SK-N-SH treated with all-trans-retinoic acid at 6 μM for 48 hours (cell line): ENCODE measurements at regions not wholly inside any gene's neighbourhood (a gene's known extent, or its start where the extent isn't known, plus 50 kb on each side); places are given as distances from the start of the nearest gene placed in this dataset.

Source experiments
- ATAC-seq: fragments of 200-7000 bp; cut with Tn5 transposase; 3 replicates; pipeline ENCODE4 v1.9.1; 2020; ENCODE audit warnings: mild to moderate bottlenecking, moderate library complexity
- ARNTL ChIP-seq: fragments of 450-650 bp; formaldehyde crosslinking; IDR thresholded peaks from 2 replicates; pipeline ENCODE4 v1.5.0; 2020; ENCODE audit warnings: low read depth, mild to moderate bottlenecking, moderate library complexity, borderline replicate concordance
- BACH2 ChIP-seq: fragments of 250-450 bp; sonication (Bioruptor Pico); IDR thresholded peaks from 2 replicates; pipeline ENCODE4 v1.9.0; 2021; ENCODE audit warnings: mild to moderate bottlenecking, borderline replicate concordance
- CSDC2 ChIP-seq: fragments of 250-450 bp; sonication (Bioruptor Pico); IDR thresholded peaks from 2 replicates; pipeline ENCODE4 v1.5.0; 2020; ENCODE audit warnings: mild to moderate bottlenecking, moderate library complexity
- ESRRG ChIP-seq: fragments of 250-450 bp; sonication (Bioruptor Pico); IDR thresholded peaks from 2 replicates; pipeline ENCODE4 v1.6.1; 2021; ENCODE audit warnings: mild to moderate bottlenecking
- GLIS3 ChIP-seq: fragments of 250-450 bp; sonication (Bioruptor Pico); IDR thresholded peaks from 2 replicates; pipeline ENCODE4 v1.5.0; 2020; ENCODE audit warnings: mild to moderate bottlenecking, moderate library complexity
- ISL1 ChIP-seq: fragments of 250-450 bp; sonication (Bioruptor Pico); IDR thresholded peaks from 2 replicates; pipeline ENCODE4 v2.1.2; 2022; ENCODE audit warnings: mild to moderate bottlenecking, moderate library complexity
- OSR1 ChIP-seq: fragments of 250-450 bp; sonication (Bioruptor Pico); IDR thresholded peaks from 2 replicates; pipeline ENCODE4 v1.8.0; 2022; ENCODE audit warnings: moderate library complexity, mild to moderate bottlenecking, inconsistent platforms
- PPARA ChIP-seq: fragments of 250-450 bp; sonication (Bioruptor Pico); IDR thresholded peaks from 2 replicates; pipeline ENCODE4 v1.5.0; 2020; ENCODE audit warnings: mild to moderate bottlenecking, borderline replicate concordance
- RARB ChIP-seq: fragments of 250-450 bp; sonication (Bioruptor Pico); IDR thresholded peaks from 2 replicates; pipeline ENCODE4 v1.8.0; 2021; ENCODE audit warnings: mild to moderate bottlenecking, moderate library complexity
- SNAI2 ChIP-seq: fragments of 250-450 bp; sonication (Bioruptor Pico); IDR thresholded peaks from 2 replicates; pipeline ENCODE4 v1.5.0; 2020; ENCODE audit warnings: mild to moderate bottlenecking, moderate library complexity
- TOX ChIP-seq: fragments of 250-450 bp; sonication (Bioruptor Pico); IDR thresholded peaks from 2 replicates; pipeline ENCODE4 v1.8.0; 2021; ENCODE audit warnings: mild to moderate bottlenecking, moderate library complexity, borderline replicate concordance
- ZC3H10 ChIP-seq: fragments of 250-450 bp; sonication (Bioruptor Pico); IDR thresholded peaks from 2 replicates; pipeline ENCODE4 v1.5.1; 2021; ENCODE audit warnings: mild to moderate bottlenecking, moderate library complexity
- ZFP3 ChIP-seq: fragments of 250-450 bp; sonication (Bioruptor Pico); IDR thresholded peaks from 2 replicates; pipeline ENCODE4 v1.5.0; 2020; ENCODE audit warnings: mild to moderate bottlenecking, moderate library complexity
- ZFP30 ChIP-seq: fragments of 450-650 bp; formaldehyde crosslinking; IDR thresholded peaks from 2 replicates; pipeline ENCODE4 v1.5.0; 2022; ENCODE audit warnings: mild to moderate bottlenecking, moderate library complexity
- ZNF565 ChIP-seq: fragments of 450-650 bp; formaldehyde crosslinking; conservative IDR thresholded peaks from 2 replicates; pipeline ENCODE4 v1.5.0; 2020; ENCODE audit warnings: low read depth, mild to moderate bottlenecking, moderate library complexity
- ZNF8 ChIP-seq: fragments of 450-650 bp; formaldehyde crosslinking; IDR thresholded peaks from 2 replicates; pipeline ENCODE4 v1.5.0; 2020; ENCODE audit warnings: mild to moderate bottlenecking, moderate library complexity
- TF ChIP-seq, protein P1 (sequence below): fragments of 250-450 bp; sonication (Bioruptor Pico); IDR thresholded peaks from 2 replicates; pipeline ENCODE4 v1.8.0; 2021; ENCODE audit warnings: low read depth, mild to moderate bottlenecking, moderate library complexity, borderline replicate concordance
- TF ChIP-seq, protein P2 (sequence below): fragments of 250-450 bp; sonication (Bioruptor Pico); IDR thresholded peaks from 2 replicates; pipeline ENCODE4 v1.5.0; 2020; ENCODE audit warnings: mild to moderate bottlenecking, moderate library complexity
- TF ChIP-seq, protein P3 (sequence below): fragments of 250-450 bp; sonication (Bioruptor Pico); IDR thresholded peaks from 2 replicates; pipeline ENCODE4 v1.8.0; 2020; ENCODE audit warnings: mild to moderate bottlenecking, moderate library complexity, borderline replicate concordance
- TF ChIP-seq, protein P4 (sequence below): fragments of 250-450 bp; sonication (Bioruptor Pico); IDR thresholded peaks from 2 replicates; pipeline ENCODE4 v1.5.1; 2020; ENCODE audit warnings: low read depth, mild to moderate bottlenecking, moderate library complexity

DNA sequence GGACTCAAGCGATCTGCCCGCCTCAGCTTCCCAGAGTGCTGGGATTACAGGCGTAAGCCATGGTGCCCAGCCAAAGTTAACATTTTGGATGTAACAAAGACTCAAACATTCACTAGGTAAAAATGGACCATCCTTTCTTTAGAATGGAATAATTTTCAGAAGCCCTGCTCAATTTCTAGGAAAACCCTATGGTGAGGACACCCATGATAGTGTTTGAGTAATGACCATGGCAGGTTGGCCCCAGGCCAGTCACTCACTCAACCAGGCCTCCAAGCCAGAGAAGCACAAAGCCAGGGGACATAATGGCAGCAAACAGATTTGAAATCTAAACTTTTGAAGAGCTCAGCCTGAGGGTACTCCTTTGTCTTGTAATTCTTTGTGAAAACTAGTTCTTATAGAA lies 59.9 kb upstream of the GPR6 start:
- TF ChIP-seq, protein P1, sequence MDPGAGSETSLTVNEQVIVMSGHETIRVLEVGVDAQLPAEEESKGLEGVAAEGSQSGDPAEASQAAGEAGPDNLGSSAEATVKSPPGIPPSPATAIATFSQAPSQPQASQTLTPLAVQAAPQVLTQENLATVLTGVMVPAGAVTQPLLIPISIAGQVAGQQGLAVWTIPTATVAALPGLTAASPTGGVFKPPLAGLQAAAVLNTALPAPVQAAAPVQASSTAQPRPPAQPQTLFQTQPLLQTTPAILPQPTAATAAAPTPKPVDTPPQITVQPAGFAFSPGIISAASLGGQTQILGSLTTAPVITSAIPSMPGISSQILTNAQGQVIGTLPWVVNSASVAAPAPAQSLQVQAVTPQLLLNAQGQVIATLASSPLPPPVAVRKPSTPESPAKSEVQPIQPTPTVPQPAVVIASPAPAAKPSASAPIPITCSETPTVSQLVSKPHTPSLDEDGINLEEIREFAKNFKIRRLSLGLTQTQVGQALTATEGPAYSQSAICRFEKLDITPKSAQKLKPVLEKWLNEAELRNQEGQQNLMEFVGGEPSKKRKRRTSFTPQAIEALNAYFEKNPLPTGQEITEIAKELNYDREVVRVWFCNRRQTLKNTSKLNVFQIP, result no peak
- TF ChIP-seq, protein P2, sequence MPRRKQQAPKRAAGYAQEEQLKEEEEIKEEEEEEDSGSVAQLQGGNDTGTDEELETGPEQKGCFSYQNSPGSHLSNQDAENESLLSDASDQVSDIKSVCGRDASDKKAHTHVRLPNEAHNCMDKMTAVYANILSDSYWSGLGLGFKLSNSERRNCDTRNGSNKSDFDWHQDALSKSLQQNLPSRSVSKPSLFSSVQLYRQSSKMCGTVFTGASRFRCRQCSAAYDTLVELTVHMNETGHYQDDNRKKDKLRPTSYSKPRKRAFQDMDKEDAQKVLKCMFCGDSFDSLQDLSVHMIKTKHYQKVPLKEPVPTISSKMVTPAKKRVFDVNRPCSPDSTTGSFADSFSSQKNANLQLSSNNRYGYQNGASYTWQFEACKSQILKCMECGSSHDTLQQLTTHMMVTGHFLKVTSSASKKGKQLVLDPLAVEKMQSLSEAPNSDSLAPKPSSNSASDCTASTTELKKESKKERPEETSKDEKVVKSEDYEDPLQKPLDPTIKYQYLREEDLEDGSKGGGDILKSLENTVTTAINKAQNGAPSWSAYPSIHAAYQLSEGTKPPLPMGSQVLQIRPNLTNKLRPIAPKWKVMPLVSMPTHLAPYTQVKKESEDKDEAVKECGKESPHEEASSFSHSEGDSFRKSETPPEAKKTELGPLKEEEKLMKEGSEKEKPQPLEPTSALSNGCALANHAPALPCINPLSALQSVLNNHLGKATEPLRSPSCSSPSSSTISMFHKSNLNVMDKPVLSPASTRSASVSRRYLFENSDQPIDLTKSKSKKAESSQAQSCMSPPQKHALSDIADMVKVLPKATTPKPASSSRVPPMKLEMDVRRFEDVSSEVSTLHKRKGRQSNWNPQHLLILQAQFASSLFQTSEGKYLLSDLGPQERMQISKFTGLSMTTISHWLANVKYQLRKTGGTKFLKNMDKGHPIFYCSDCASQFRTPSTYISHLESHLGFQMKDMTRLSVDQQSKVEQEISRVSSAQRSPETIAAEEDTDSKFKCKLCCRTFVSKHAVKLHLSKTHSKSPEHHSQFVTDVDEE (CRISPR knock-in tag), result no peak
- TF ChIP-seq, protein P3, sequence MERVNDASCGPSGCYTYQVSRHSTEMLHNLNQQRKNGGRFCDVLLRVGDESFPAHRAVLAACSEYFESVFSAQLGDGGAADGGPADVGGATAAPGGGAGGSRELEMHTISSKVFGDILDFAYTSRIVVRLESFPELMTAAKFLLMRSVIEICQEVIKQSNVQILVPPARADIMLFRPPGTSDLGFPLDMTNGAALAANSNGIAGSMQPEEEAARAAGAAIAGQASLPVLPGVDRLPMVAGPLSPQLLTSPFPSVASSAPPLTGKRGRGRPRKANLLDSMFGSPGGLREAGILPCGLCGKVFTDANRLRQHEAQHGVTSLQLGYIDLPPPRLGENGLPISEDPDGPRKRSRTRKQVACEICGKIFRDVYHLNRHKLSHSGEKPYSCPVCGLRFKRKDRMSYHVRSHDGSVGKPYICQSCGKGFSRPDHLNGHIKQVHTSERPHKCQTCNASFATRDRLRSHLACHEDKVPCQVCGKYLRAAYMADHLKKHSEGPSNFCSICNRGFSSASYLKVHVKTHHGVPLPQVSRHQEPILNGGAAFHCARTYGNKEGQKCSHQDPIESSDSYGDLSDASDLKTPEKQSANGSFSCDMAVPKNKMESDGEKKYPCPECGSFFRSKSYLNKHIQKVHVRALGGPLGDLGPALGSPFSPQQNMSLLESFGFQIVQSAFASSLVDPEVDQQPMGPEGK (CRISPR knock-in tag), result no peak
- TF ChIP-seq SNAI2, result no peak
- TF ChIP-seq, all 23 proteins: peak for 0

DNA sequence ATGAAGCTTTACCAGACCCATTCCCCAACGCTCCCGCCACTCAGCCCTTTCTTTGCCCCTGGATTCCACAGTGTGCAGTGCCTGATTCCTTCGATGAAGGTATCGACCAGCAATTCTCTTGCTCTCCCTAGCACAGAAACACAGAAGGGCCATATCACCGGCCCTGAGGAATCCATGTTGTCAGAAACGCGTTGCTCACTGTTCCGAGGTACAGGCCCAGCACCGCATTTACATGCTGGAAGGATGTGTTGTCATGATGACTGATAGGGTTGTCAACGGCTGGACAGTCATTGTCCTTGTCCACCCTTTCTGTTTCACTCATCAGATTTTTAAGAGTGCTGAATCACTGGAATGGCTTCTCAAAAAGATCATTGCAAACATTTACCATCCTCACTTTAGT lies 57.2 kb upstream of the GPR6 start:
- no peak for ATAC-seq
- TF ChIP-seq SNAI2, result no peak
- no peak for TF ChIP-seq ARNTL (CRISPR knock-in tag)
- no peak for TF ChIP-seq ESRRG (CRISPR knock-in tag)
- no peak for TF ChIP-seq TOX (CRISPR knock-in tag)
- no peak for TF ChIP-seq RARB (CRISPR knock-in tag)
- no peak for TF ChIP-seq ZFP30 (CRISPR knock-in tag)
- TF ChIP-seq OSR1 (CRISPR knock-in tag), result no peak
- TF ChIP-seq PPARA (CRISPR knock-in tag), result no peak
- TF ChIP-seq GLIS3 (CRISPR knock-in tag), result no peak
- TF ChIP-seq ZNF565 (CRISPR knock-in tag), result no peak

More for the DNA sequence above, 59.9 kb upstream of the GPR6 start:
- ATAC-seq, result no peak

DNA sequence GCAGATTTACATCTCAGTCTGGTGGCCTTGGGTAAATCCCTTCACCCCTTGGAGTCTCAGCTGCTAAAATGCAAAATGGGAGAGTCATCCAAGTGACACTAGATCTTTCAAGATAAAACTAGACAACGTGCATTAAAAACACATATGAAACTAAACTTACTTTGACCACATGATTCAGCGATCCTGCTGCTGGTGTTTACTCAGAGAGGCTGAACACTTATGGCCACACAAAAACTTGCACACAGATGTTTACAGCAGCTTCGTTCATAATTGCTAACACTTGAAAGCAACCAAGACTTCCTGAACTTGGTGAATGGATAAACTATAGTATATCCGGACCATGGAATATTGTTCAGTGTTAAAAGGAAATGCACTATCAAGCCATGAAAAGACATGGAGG lies 55.3 kb upstream of the GPR6 start:
- TF ChIP-seq CSDC2 (CRISPR knock-in tag) (no peak), ZNF565 (CRISPR knock-in tag) (no peak), RARB (CRISPR knock-in tag) (no peak), PPARA (CRISPR knock-in tag) (no peak), OSR1 (CRISPR knock-in tag) (no peak), ZC3H10 (CRISPR knock-in tag) (no peak), GLIS3 (CRISPR knock-in tag) (no peak), SNAI2 (no peak), TOX (CRISPR knock-in tag) (no peak), ZFP30 (CRISPR knock-in tag) (no peak), ISL1 (CRISPR knock-in tag) (no peak), ZFP3 (CRISPR knock-in tag) (no peak), ESRRG (CRISPR knock-in tag) (no peak), ARNTL (CRISPR knock-in tag) (no peak), BACH2 (CRISPR knock-in tag) (no peak), ZNF8 (no peak)
- TF ChIP-seq, protein P3 (CRISPR knock-in tag), result no peak
- TF ChIP-seq, protein P4, sequence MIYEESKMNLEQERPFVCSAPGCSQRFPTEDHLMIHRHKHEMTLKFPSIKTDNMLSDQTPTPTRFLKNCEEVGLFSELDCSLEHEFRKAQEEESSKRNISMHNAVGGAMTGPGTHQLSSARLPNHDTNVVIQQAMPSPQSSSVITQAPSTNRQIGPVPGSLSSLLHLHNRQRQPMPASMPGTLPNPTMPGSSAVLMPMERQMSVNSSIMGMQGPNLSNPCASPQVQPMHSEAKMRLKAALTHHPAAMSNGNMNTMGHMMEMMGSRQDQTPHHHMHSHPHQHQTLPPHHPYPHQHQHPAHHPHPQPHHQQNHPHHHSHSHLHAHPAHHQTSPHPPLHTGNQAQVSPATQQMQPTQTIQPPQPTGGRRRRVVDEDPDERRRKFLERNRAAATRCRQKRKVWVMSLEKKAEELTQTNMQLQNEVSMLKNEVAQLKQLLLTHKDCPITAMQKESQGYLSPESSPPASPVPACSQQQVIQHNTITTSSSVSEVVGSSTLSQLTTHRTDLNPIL (CRISPR knock-in tag), result no peak
- TF ChIP-seq, protein P2 (CRISPR knock-in tag), result no peak
- TF ChIP-seq, all 23 proteins: peak for 0

More for the DNA sequence above, 55.3 kb upstream of the GPR6 start:
- no peak for ATAC-seq
